Neural cell (in vitro differentiated cells): ENCODE measurements at regions not wholly inside any gene's neighbourhood (a gene's known extent, or its start where the extent isn't known, plus 50 kb on each side); places are given as distances from the start of the nearest gene placed in this dataset.

Experiments
- H2AFZ ChIP-seq: fragments of 200-600, 300-800 bp; sonication (generic), shearing (Covaris generic); 2 replicates; pipeline ENCODE4 v1.6.0; 2014; ENCODE audit warnings: low read depth, mild to moderate bottlenecking, antibody characterized with exemption, low read length, moderate library complexity
- H3F3A ChIP-seq: fragments of 200-600 bp; shearing (Covaris generic); 2 replicates; pipeline ENCODE4 v1.6.1; 2016; ENCODE audit warnings: mild to moderate bottlenecking, moderate library complexity, mixed read lengths, antibody characterized with exemption, low read length; ENCODE audit not compliant: insufficient read depth, poor library complexity, severe bottlenecking
- H3K27ac ChIP-seq: fragments of 200-600, 300-800 bp; sonication (generic), shearing (Covaris generic); 2 replicates; pipeline ENCODE4 v1.5.1; 2014; ENCODE audit warnings: mild to moderate bottlenecking, low read length, moderate library complexity
- H3K27me3 ChIP-seq: fragments of 300-800, 200-600 bp; sonication (generic), shearing (Covaris generic); 2 replicates; pipeline ENCODE4 v1.6.0; 2014; ENCODE audit warnings: mild to moderate bottlenecking, low read depth, low read length, moderate library complexity; ENCODE audit not compliant: insufficient read depth
- H3K36me3 ChIP-seq: fragments of 300-800, 200-600 bp; sonication (generic), shearing (Covaris generic); 2 replicates; pipeline ENCODE4 v1.5.1; 2014; ENCODE audit warnings: mild to moderate bottlenecking, antibody characterized with exemption, low read length, moderate library complexity; ENCODE audit not compliant: insufficient read depth
- H3K4me2 ChIP-seq: fragments of 300-800, 200-600 bp; sonication (generic), shearing (Covaris generic); 2 replicates; pipeline ENCODE4 v1.6.0; 2014; ENCODE audit warnings: mild to moderate bottlenecking, low read length
- H3K4me3 ChIP-seq: fragments of 300-800, 200-600 bp; sonication (generic), shearing (Covaris generic); 2 replicates; pipeline ENCODE4 v1.5.1; 2014; ENCODE audit warnings: mild to moderate bottlenecking, low read length, moderate library complexity
- H3K79me2 ChIP-seq: fragments of 200-600 bp; shearing (Covaris generic); replicated peaks from 2 replicates; pipeline ENCODE4 v1.6.0; 2014; ENCODE audit warnings: mild to moderate bottlenecking, low read length, moderate library complexity; ENCODE audit not compliant: insufficient read depth
- H3K9ac ChIP-seq: fragments of 300-800, 200-600 bp; sonication (generic), shearing (Covaris generic); 2 replicates; pipeline ENCODE4 v1.6.1; 2016; ENCODE audit warnings: mild to moderate bottlenecking, low read length, mixed read lengths
- H3K9me2 ChIP-seq: fragments of 200-600 bp; shearing (Covaris generic); 2 replicates; pipeline ENCODE4 v1.6.1; 2016; ENCODE audit warnings: mild to moderate bottlenecking, low read length, mixed read lengths; ENCODE audit not compliant: insufficient read depth
- H3K9me3 ChIP-seq: fragments of 200-600, 300-800 bp; sonication (generic), shearing (Covaris generic); 2 replicates; pipeline ENCODE4 v1.6.1; 2016; ENCODE audit warnings: mild to moderate bottlenecking, mixed run types, low read length, moderate library complexity, mixed read lengths
- H4K20me1 ChIP-seq: fragments of 200-600 bp; shearing (Covaris generic); 2 replicates; pipeline ENCODE4 v1.6.1; 2016; ENCODE audit warnings: mild to moderate bottlenecking, mixed run types; ENCODE audit not compliant: insufficient read depth
- EP300 ChIP-seq: fragments of 450-650 bp; conservative IDR thresholded peaks from 2 replicates; pipeline ENCODE4 v1.6.1; 2014; ENCODE audit warnings: antibody characterized with exemption, mild to moderate bottlenecking, moderate library complexity; ENCODE audit not compliant: poor library complexity, severe bottlenecking
- EZH2 ChIP-seq: fragments of 200-600, 300-800 bp; shearing (Covaris generic), sonication (generic); IDR thresholded peaks from 2 replicates; pipeline ENCODE4 v1.6.1; 2014; ENCODE audit warnings: antibody characterized with exemption, low read length, borderline replicate concordance, mild to moderate bottlenecking; ENCODE audit not compliant: insufficient read depth, poor library complexity, severe bottlenecking
- MXI1 ChIP-seq: fragments of 450-650 bp; conservative IDR thresholded peaks from 2 replicates; pipeline ENCODE4 v1.6.1; 2014; ENCODE audit warnings: antibody characterized with exemption, mild to moderate bottlenecking; ENCODE audit not compliant: poor library complexity, severe bottlenecking
- POLR2AphosphoS5 ChIP-seq: IDR thresholded peaks from 2 replicates; pipeline ENCODE4 v1.6.1; 2012
- RAD21 ChIP-seq: fragments of 450-650 bp; conservative IDR thresholded peaks from 2 replicates; pipeline ENCODE4 v1.6.1; 2014; ENCODE audit warnings: antibody characterized with exemption, mild to moderate bottlenecking, moderate library complexity
- SMC3 ChIP-seq: fragments of 450-650 bp; conservative IDR thresholded peaks from 2 replicates; pipeline ENCODE4 v1.6.1; 2014; ENCODE audit warnings: antibody characterized with exemption, mild to moderate bottlenecking, moderate library complexity; ENCODE audit not compliant: poor library complexity
- TAF1 ChIP-seq: IDR thresholded peaks from 2 replicates; pipeline ENCODE4 v1.6.1; 2012; ENCODE audit warnings: low read depth
- TF ChIP-seq, protein P1 (sequence below): IDR thresholded peaks from 2 replicates; pipeline ENCODE4 v1.6.1; 2012; ENCODE audit warnings: borderline replicate concordance
- TF ChIP-seq, protein P2 (sequence below): fragments of 450-650 bp; IDR thresholded peaks from 2 replicates; pipeline ENCODE4 v1.5.1; 2014; ENCODE audit warnings: antibody characterized with exemption, mild to moderate bottlenecking, moderate library complexity; ENCODE audit not compliant: poor library complexity, severe bottlenecking

DNA sequence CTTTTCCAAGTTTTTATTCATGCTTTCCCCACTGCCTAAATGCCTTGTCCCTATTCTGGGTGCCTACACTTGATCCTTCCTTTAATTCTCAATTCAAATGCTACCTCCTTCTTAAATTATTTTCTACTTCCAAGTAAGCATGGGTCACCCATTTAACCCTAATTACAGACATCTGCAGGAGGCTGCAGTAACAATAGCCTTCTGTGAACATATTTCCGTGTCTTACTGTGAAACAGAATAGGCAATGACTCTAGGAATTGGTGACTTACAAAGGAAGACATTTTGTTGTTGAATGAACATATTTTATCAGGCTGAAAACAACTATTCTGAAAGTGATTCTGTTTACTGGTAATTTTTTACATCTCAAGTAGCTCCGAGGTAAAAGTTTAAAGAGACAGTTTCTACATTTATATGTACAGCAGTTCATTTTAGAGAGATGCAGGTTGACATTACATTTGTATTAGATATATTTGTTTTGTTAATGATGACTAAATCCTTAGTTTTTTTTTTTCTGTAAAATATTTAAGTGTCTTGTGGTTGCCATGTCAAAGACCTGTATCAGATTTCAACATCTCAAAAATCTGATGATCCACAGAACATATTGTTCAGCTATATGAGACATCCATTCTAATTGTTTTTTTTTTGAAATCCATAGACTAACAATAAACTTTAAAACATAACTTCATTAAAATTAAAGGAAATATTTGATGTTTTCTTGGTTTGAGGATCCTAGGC, 316.8 kb downstream of the CASP12 start:
- no peaks in the 10 kb centered on the region for H3K9me3 ChIP-seq
- no peaks in the 10 kb centered on the region for H3K79me2 ChIP-seq
- no peak overlapping the region for H3K9ac ChIP-seq
- H4K20me1 ChIP-seq: no peaks in the 10 kb centered on the region
- no peaks in the 10 kb centered on the region for H3F3A ChIP-seq
- H3K27ac ChIP-seq: no peak overlapping the region
- no peak overlapping the region for H3K4me2 ChIP-seq
- H3K27me3 ChIP-seq: no peaks in the 10 kb centered on the region
- TF ChIP-seq, protein P1, sequence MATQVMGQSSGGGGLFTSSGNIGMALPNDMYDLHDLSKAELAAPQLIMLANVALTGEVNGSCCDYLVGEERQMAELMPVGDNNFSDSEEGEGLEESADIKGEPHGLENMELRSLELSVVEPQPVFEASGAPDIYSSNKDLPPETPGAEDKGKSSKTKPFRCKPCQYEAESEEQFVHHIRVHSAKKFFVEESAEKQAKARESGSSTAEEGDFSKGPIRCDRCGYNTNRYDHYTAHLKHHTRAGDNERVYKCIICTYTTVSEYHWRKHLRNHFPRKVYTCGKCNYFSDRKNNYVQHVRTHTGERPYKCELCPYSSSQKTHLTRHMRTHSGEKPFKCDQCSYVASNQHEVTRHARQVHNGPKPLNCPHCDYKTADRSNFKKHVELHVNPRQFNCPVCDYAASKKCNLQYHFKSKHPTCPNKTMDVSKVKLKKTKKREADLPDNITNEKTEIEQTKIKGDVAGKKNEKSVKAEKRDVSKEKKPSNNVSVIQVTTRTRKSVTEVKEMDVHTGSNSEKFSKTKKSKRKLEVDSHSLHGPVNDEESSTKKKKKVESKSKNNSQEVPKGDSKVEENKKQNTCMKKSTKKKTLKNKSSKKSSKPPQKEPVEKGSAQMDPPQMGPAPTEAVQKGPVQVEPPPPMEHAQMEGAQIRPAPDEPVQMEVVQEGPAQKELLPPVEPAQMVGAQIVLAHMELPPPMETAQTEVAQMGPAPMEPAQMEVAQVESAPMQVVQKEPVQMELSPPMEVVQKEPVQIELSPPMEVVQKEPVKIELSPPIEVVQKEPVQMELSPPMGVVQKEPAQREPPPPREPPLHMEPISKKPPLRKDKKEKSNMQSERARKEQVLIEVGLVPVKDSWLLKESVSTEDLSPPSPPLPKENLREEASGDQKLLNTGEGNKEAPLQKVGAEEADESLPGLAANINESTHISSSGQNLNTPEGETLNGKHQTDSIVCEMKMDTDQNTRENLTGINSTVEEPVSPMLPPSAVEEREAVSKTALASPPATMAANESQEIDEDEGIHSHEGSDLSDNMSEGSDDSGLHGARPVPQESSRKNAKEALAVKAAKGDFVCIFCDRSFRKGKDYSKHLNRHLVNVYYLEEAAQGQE: no peak
- TF ChIP-seq RAD21 (no peak), POLR2AphosphoS5 (no peak), EP300 (no peak), SMC3 (no peak), MXI1 (no peak), TAF1 (no peak), EZH2 (no peak)
- TF ChIP-seq, protein P2, sequence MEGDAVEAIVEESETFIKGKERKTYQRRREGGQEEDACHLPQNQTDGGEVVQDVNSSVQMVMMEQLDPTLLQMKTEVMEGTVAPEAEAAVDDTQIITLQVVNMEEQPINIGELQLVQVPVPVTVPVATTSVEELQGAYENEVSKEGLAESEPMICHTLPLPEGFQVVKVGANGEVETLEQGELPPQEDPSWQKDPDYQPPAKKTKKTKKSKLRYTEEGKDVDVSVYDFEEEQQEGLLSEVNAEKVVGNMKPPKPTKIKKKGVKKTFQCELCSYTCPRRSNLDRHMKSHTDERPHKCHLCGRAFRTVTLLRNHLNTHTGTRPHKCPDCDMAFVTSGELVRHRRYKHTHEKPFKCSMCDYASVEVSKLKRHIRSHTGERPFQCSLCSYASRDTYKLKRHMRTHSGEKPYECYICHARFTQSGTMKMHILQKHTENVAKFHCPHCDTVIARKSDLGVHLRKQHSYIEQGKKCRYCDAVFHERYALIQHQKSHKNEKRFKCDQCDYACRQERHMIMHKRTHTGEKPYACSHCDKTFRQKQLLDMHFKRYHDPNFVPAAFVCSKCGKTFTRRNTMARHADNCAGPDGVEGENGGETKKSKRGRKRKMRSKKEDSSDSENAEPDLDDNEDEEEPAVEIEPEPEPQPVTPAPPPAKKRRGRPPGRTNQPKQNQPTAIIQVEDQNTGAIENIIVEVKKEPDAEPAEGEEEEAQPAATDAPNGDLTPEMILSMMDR: no peak
- no peaks in the 10 kb centered on the region for H3K9me2 ChIP-seq
- no peak overlapping the region for H2AFZ ChIP-seq
- H3K36me3 ChIP-seq: no peaks in the 10 kb centered on the region
- no peak overlapping the region for H3K4me3 ChIP-seq

DNA sequence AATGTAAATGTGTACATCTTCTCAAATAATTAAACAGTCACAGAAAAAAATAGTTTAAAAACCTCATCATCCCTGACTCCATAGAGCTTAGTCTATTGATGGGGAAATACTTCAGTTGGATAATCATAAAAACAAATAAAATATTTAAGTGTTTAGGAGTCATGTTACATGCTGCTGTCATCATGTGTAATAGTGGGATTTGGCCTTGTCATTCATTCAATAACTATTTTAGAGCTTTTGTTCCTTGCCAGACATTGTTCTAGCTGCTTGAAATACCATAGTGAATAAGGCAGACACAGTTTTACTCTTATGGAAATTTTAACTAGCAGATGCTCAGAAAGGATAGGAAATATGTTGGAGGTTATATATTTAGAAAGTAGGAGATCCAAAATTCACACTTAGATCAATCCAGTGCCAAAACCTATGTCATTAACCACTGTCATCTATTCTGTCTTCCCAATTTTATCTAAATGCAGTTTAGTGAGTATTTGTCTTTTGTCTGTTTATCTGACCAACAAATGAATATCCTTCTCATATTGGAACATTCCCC, 324.7 kb downstream of the CASP12 start:
- Histone ChIP-seq H3K9me3 (no peaks in the 10 kb centered on the region), H2AFZ (no peak overlapping the region), H3K27me3 (no peaks in the 10 kb centered on the region), H3K27ac (no peak overlapping the region), H3K36me3 (no peaks in the 10 kb centered on the region), H3K4me2 (no peak overlapping the region), H3K4me3 (no peak overlapping the region), H3K9ac (no peak overlapping the region), H4K20me1 (no peaks in the 10 kb centered on the region), H3K9me2 (no peaks in the 10 kb centered on the region), H3F3A (no peaks in the 10 kb centered on the region), H3K79me2 (no peaks in the 10 kb centered on the region)
- no peak for TF ChIP-seq RAD21

DNA sequence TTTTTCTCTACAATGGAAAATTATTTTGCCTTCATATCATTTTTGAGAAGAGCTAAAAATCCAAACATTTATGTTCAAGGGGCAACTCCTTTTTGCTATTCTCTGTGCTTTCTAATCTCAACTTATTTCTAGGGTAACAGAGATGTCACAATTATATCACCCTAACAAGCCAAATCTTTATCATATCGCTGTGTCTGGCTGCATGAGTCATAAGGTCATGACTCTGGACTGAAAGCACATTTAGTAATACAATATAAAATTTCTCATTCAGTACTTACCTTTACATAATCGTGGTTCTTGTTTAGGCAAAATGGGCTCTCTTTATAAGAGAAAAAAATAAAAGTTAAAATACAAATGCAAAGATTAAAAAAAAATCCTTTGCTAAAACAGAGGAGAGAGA, 326.0 kb downstream of the CASP12 start:
- no peak overlapping the region for H2AFZ ChIP-seq
- H3K9me2 ChIP-seq: no peaks in the 10 kb centered on the region
- H3F3A ChIP-seq: no peaks in the 10 kb centered on the region
- H3K27ac ChIP-seq: no peak overlapping the region
- H3K36me3 ChIP-seq: no peaks in the 10 kb centered on the region
- no peaks in the 10 kb centered on the region for H3K79me2 ChIP-seq
- H3K4me3 ChIP-seq: no peak overlapping the region
- no peaks in the 10 kb centered on the region for H3K27me3 ChIP-seq
- H4K20me1 ChIP-seq: no peaks in the 10 kb centered on the region
- no peak overlapping the region for H3K9ac ChIP-seq
- H3K9me3 ChIP-seq: no peaks in the 10 kb centered on the region
- TF ChIP-seq POLR2AphosphoS5 (no peak), TAF1 (no peak), EZH2 (no peak), RAD21 (no peak), MXI1 (no peak), SMC3 (no peak), EP300 (no peak)
- TF ChIP-seq, protein P2: no peak
- TF ChIP-seq, protein P1: no peak
- no peak overlapping the region for H3K4me2 ChIP-seq
